Mucosa of descending colon (tissue), 3 donors: ENCODE measurements at regions not wholly inside any gene's neighbourhood (a gene's known extent, or its start where the extent isn't known, plus 50 kb on each side); places are given as distances from the start of the nearest gene placed in this dataset.

ENCODE experiments used
- ATAC-seq: fragments of 200-7000 bp; cut with Tn5 transposase; one replicate; pipeline ENCODE4 v1.9.1; 2020; ENCODE audit warnings: mild to moderate bottlenecking, moderate library complexity
- DNase-seq, 3 donors: peaks; one replicate each; pipeline ENCODE4 v3.0.0-alpha.2; 2020
- H3K36me3 ChIP-seq: fragments of 200-600 bp; one replicate; pipeline ENCODE4 v1.8.0; 2021; ENCODE audit warnings: low read depth, mild to moderate bottlenecking
- H3K4me1 ChIP-seq: fragments of 200-600 bp; one replicate; pipeline ENCODE4 v1.8.0; 2021; ENCODE audit warnings: low read depth, mild to moderate bottlenecking
- H3K4me3 ChIP-seq: fragments of 200-600 bp; one replicate; pipeline ENCODE4 v1.8.0; 2021; ENCODE audit warnings: mild to moderate bottlenecking
- H3K9me3 ChIP-seq: fragments of 200-600 bp; one replicate; pipeline ENCODE4 v1.8.0; 2021; ENCODE audit warnings: mild to moderate bottlenecking
- CTCF ChIP-seq: fragments of 200-600 bp; IDR thresholded peaks from one replicate; pipeline ENCODE4 v1.8.0; 2022; ENCODE audit warnings: antibody characterized with exemption, mild to moderate bottlenecking
- intact Hi-C, 2 donors: fragments of 100-400 bp; cut with DNase I in 1 of 2; cut with micrococcal nuclease in 1 of 2; formaldehyde crosslinking; loops; one replicate each; pipeline versions ENCODE4 v1.11.0 to v1.11.1; 2022; cut with DNase I, micrococcal nuclease
- donor health status: DM: no; HTN: no; CAD: no; lungs with moderate emphysema.
- donor health status: DM: no; HTN: no; CAD: no.
- donor health status: DM: no; HTN: yes; CAD: no.

- ATAC-seq (no peak), DNase-seq (peak in 1 of 3 donors; percentile 32)
- TF ChIP-seq CTCF = no peak
- Histone ChIP-seq H3K36me3 (no peaks in the 10 kb centered on the region), H3K4me1 (no peaks in the 10 kb centered on the region), H3K4me3 (no peak overlapping the region), H3K9me3 (peaks cover 2% of the 10 kb centered on the region)
- intact Hi-C loops = no loop called here
Measured at GRCh38 chr4:138553001-138553845, 311.1 kb upstream of the SLC7A11 start.

GRCh38 chr4:138542191-138542776 is 300.1 kb upstream of the SLC7A11 start:
- intact Hi-C loops = no loop called here

GRCh38 chr4:138540056-138540800 is 298.1 kb upstream of the SLC7A11 start:
- no peak overlapping the region for H3K4me3 ChIP-seq
- H3K36me3 ChIP-seq = no peaks in the 10 kb centered on the region
- ATAC-seq = no peak
- no peaks in the 10 kb centered on the region for H3K9me3 ChIP-seq
- no peak for DNase-seq
- H3K4me1 ChIP-seq = no peaks in the 10 kb centered on the region
- intact Hi-C loops = no loop called here
- TF ChIP-seq CTCF = no peak

More at GRCh38 chr4:138542191-138542776, 300.1 kb upstream of the SLC7A11 start:
- Histone ChIP-seq H3K9me3 (no peaks in the 10 kb centered on the region), H3K4me1 (no peaks in the 10 kb centered on the region), H3K4me3 (no peak overlapping the region), H3K36me3 (no peaks in the 10 kb centered on the region)
- DNase-seq (no peak), ATAC-seq (no peak)
- no peak for TF ChIP-seq CTCF

- intact Hi-C loops = no loop called here
- Histone ChIP-seq H3K4me3 (no peak overlapping the region), H3K9me3 (no peaks in the 10 kb centered on the region), H3K36me3 (no peaks in the 10 kb centered on the region), H3K4me1 (no peaks in the 10 kb centered on the region)
- TF ChIP-seq CTCF = no peak
- ATAC-seq = no peak
- no peak for DNase-seq
Measured at GRCh38 chr4:138538743-138539142, 296.6 kb upstream of the SLC7A11 start.

GRCh38 chr4:138537731-138538490 is 295.8 kb upstream of the SLC7A11 start:
- no peak for ATAC-seq
- intact Hi-C loops = no loop called here
- TF ChIP-seq CTCF = no peak
- H3K9me3 ChIP-seq = no peaks in the 10 kb centered on the region
- no peaks in the 10 kb centered on the region for H3K36me3 ChIP-seq
- H3K4me1 ChIP-seq = no peaks in the 10 kb centered on the region
- no peak for DNase-seq
- no peak overlapping the region for H3K4me3 ChIP-seq
